Stimulated activated CD4-positive, alpha-beta T cell treated with anti-CD3 and anti-CD28 coated beads, TNF-alpha, amount 100 ng/mL, for 4 hours (primary cell): ENCODE measurements at regions not wholly inside any gene's neighbourhood (a gene's known extent, or its start where the extent isn't known, plus 50 kb on each side); places are given as distances from the start of the nearest gene placed in this dataset.
"Not testable (repeated sequence)": the region's sequence is repeated elsewhere in the genome, so short reads cannot be mapped to it uniquely, and the experiment has no call there.

Experiments
- DNase-seq, 3 experiments: peaks; one replicate each; pipeline ENCODE4 v3.0.0-alpha.2; 2020; ENCODE audit warnings: low read depth in 3 of 3

GRCh38 chr2:87608377-87609166, 139.3 kb upstream of the PLGLB2 start:
- not testable (repeated sequence) for DNase-seq

GRCh38 chr2:87610974-87611373, 136.9 kb upstream of the PLGLB2 start:
- not testable (repeated sequence) for DNase-seq

GRCh38 chr2:87611416-87611815, 136.5 kb upstream of the PLGLB2 start:
- not testable (repeated sequence) for DNase-seq

- DNase-seq = not testable (repeated sequence)
These were observed 135.9 kb upstream of the PLGLB2 start for GRCh38 chr2:87611956-87612355.

- not testable (repeated sequence) for DNase-seq
These were observed 133.0 kb upstream of the PLGLB2 start for GRCh38 chr2:87614829-87615434.

- not testable (repeated sequence) for DNase-seq
These were observed 128.8 kb upstream of the PLGLB2 start for GRCh38 chr2:87619121-87619520.

- not testable (repeated sequence) for DNase-seq
These were observed 126.7 kb upstream of the PLGLB2 start for GRCh38 chr2:87621139-87621538.

GRCh38 chr2:87622720-87623119, 125.2 kb upstream of the PLGLB2 start:
- not testable (repeated sequence) for DNase-seq

GRCh38 chr2:87629491-87630458, 118.1 kb upstream of the PLGLB2 start:
- DNase-seq = not testable (repeated sequence)

GRCh38 chr2:87630892-87631291, 117.0 kb upstream of the PLGLB2 start:
- DNase-seq = not testable (repeated sequence)

GRCh38 chr2:87631402-87631801, 116.5 kb upstream of the PLGLB2 start:
- DNase-seq = not testable (repeated sequence)

- DNase-seq = not testable (repeated sequence)
These were observed 114.5 kb upstream of the PLGLB2 start for GRCh38 chr2:87633287-87633963.

GRCh38 chr2:87634106-87634505, 113.8 kb upstream of the PLGLB2 start:
- not testable (repeated sequence) for DNase-seq

- not testable (repeated sequence) for DNase-seq
These were observed 112.8 kb upstream of the PLGLB2 start for GRCh38 chr2:87634971-87635650.

- not testable (repeated sequence) for DNase-seq
These were observed 111.6 kb upstream of the PLGLB2 start for GRCh38 chr2:87636246-87636645.

GRCh38 chr2:87636735-87637134, 111.2 kb upstream of the PLGLB2 start:
- DNase-seq = not testable (repeated sequence)

- not testable (repeated sequence) for DNase-seq
These were observed 110.5 kb upstream of the PLGLB2 start for GRCh38 chr2:87637249-87637990.

- not testable (repeated sequence) for DNase-seq
These were observed 109.6 kb upstream of the PLGLB2 start for GRCh38 chr2:87638114-87638807.

GRCh38 chr2:87638872-87639271, 109.0 kb upstream of the PLGLB2 start:
- not testable (repeated sequence) for DNase-seq
